Gastrocnemius medialis (tissue), 4 donors: ENCODE measurements at regions not wholly inside any gene's neighbourhood (a gene's known extent, or its start where the extent isn't known, plus 50 kb on each side); places are given as distances from the start of the nearest gene placed in this dataset.

Experiments used
- CTCF ChIP-seq, 5 experiments: fragments of 450-650 bp in 3 of 5; fragments of 200-600 bp in 2 of 5; sonication (generic) in 2 of 5; IDR thresholded peaks in 4 of 5; conservative IDR thresholded peaks in 1 of 5; 1 replicate in 4 of 5; 2 replicates in 1 of 5; pipeline ENCODE4 v1.5.1; 2016 to 2019; ENCODE audit warnings: antibody characterized with exemption in 5 of 5, mild to moderate bottlenecking in 3 of 5, moderate library complexity in 3 of 5
- POLR2A ChIP-seq, 2 donors: fragments of 450-650 bp; IDR thresholded peaks; one replicate each; pipeline ENCODE4 v1.6.1; 2017; ENCODE audit warnings: antibody characterized with exemption in 2 of 2, mild to moderate bottlenecking in 2 of 2, moderate library complexity in 2 of 2

- TF ChIP-seq POLR2A (IDR thresholded peaks at IDR 0.05) (no peak), CTCF (IDR thresholded peaks at IDR 0.05 in 4 of 5, conservative IDR thresholded peaks at IDR 0.05 in 1 of 5) (no peak)
Measured at GRCh38 chr7:52569151-52569550, 466.3 kb upstream of the POM121L12 start.
